ENCODE measurements at regions not wholly inside any gene's neighbourhood (a gene's known extent, or its start where the extent isn't known, plus 50 kb on each side); places are given as distances from the start of the nearest gene placed in this dataset.
"Not testable (repeated sequence)": the region's sequence is repeated elsewhere in the genome, so short reads cannot be mapped to it uniquely, and the experiment has no call there.

- TF ChIP-seq CTCF (conservative IDR thresholded peaks at IDR 0.05; ENCODE audit: low read depth, low read length); EZH2 (IDR thresholded peaks at IDR 0.05; ENCODE audit: low read length, unreplicated experiment): not testable (repeated sequence)
Measured at GRCh38 chr6:90674077-90674476, 87.2 kb upstream of the MAP3K7 start.

Data from PC-3 (cell line).